GM23338 (cell line): ENCODE measurements at regions not wholly inside any gene's neighbourhood (a gene's known extent, or its start where the extent isn't known, plus 50 kb on each side); places are given as distances from the start of the nearest gene placed in this dataset.

Experiments
- ATAC-seq: fragments of 200-7000 bp; cut with Tn5 transposase; 3 replicates; pipeline ENCODE4 v1.9.1; 2020
- DNase-seq: peaks from one replicate; pipeline ENCODE4 v3.0.0-alpha.2; 2015; ENCODE audit warnings: low spot score
- H2AFZ ChIP-seq: fragments of 200-600 bp; sonication (generic); 2 replicates; pipeline ENCODE4 v1.8.0; 2016; ENCODE audit warnings: antibody characterized with exemption, mild to moderate bottlenecking, moderate library complexity
- H3F3A ChIP-seq: fragments of 200-600 bp; sonication (generic); replicated peaks from 2 replicates; pipeline ENCODE4 v1.8.0; 2017; ENCODE audit warnings: antibody characterized with exemption, mixed run types, low read depth
- H3K27ac ChIP-seq: fragments of 200-600 bp; sonication (generic); 2 replicates; pipeline ENCODE4 v1.6.1; 2016; ENCODE audit warnings: low read depth
- H3K27me3 ChIP-seq: fragments of 200-600 bp; sonication (generic); 2 replicates; pipeline ENCODE4 v1.8.0; 2016; ENCODE audit warnings: mild to moderate bottlenecking, mixed run types, moderate library complexity; ENCODE audit not compliant: insufficient read depth
- H3K36me3 ChIP-seq: fragments of 200-600 bp; sonication (generic); 2 replicates; pipeline ENCODE4 v1.8.0; 2016; ENCODE audit warnings: mild to moderate bottlenecking; ENCODE audit not compliant: insufficient read depth
- H3K4me1 ChIP-seq: fragments of 200-600 bp; sonication (generic); 2 replicates; pipeline ENCODE4 v1.8.0; 2016; ENCODE audit warnings: mild to moderate bottlenecking, moderate library complexity; ENCODE audit not compliant: insufficient read depth
- H3K4me2 ChIP-seq: fragments of 200-600 bp; sonication (generic); 2 replicates; pipeline ENCODE4 v1.7.1; 2017; ENCODE audit warnings: mixed run types
- H3K4me3 ChIP-seq: fragments of 200-600 bp; sonication (generic); 2 replicates; pipeline ENCODE4 v1.6.1; 2016; ENCODE audit warnings: mixed run types
- H3K79me2 ChIP-seq: fragments of 200-600 bp; sonication (generic); replicated peaks from 2 replicates; pipeline ENCODE4 v1.8.0; 2017; ENCODE audit warnings: mild to moderate bottlenecking; ENCODE audit not compliant: insufficient read depth
- H3K9me2 ChIP-seq: fragments of 200-600 bp; sonication (generic); 2 replicates; pipeline ENCODE4 v1.8.0; 2017; ENCODE audit not compliant: insufficient read depth
- H4K20me1 ChIP-seq: fragments of 200-600 bp; sonication (generic); replicated peaks from 2 replicates; pipeline ENCODE4 v1.8.0; 2017; ENCODE audit warnings: mild to moderate bottlenecking; ENCODE audit not compliant: insufficient read depth
- H3K27ac Mint-ChIP-seq: 2 replicates; pipeline ENCODE4 v1.8.0; 2020; ENCODE audit warnings: inconsistent platforms, mild to moderate bottlenecking, moderate library complexity, mixed read lengths
- H3K27me3 Mint-ChIP-seq: 3 replicates; pipeline ENCODE4 v1.8.0; 2022; ENCODE audit warnings: low read depth, mild to moderate bottlenecking, moderate library complexity, mixed read lengths, inconsistent platforms; ENCODE audit not compliant: insufficient read depth, poor library complexity
- H3K36me3 Mint-ChIP-seq: 3 replicates; pipeline ENCODE4 v1.8.0; 2021; ENCODE audit warnings: low read depth, mild to moderate bottlenecking, inconsistent platforms, moderate library complexity, mixed read lengths
- H3K4me1 Mint-ChIP-seq: 3 replicates; pipeline ENCODE4 v1.8.0; 2020; ENCODE audit warnings: mild to moderate bottlenecking, inconsistent platforms, mixed read lengths
- H3K4me3 Mint-ChIP-seq: 3 replicates; pipeline ENCODE4 v1.8.0; 2021; ENCODE audit warnings: moderate library complexity, mild to moderate bottlenecking, inconsistent platforms, mixed read lengths
- H3K9me3 Mint-ChIP-seq: 3 replicates; pipeline ENCODE4 v1.8.0; 2020; ENCODE audit warnings: moderate library complexity, mild to moderate bottlenecking, inconsistent platforms, mixed read lengths
- CREB1 ChIP-seq: fragments of 250-450 bp; sonication (Bioruptor Pico); IDR thresholded peaks from 2 replicates; pipeline ENCODE4 v1.5.0; 2020; ENCODE audit warnings: low read depth, mild to moderate bottlenecking, moderate library complexity
- EZH2 ChIP-seq: fragments of 200-600 bp; sonication (generic); IDR thresholded peaks from one replicate; pipeline ENCODE4 v1.8.0; 2017; ENCODE audit warnings: antibody characterized with exemption, mild to moderate bottlenecking, low read depth; ENCODE audit not compliant: unreplicated experiment
- POLR2AphosphoS5 ChIP-seq: IDR thresholded peaks from 2 replicates; pipeline ENCODE4 v1.6.1; 2016; ENCODE audit warnings: antibody characterized with exemption, low read depth
- STAT1 ChIP-seq: IDR thresholded peaks from one replicate; pipeline ENCODE4 v1.6.1; 2016; ENCODE audit warnings: antibody characterized with exemption; ENCODE audit not compliant: unreplicated experiment
- ZNF114 ChIP-seq: fragments of 250-450 bp; sonication (Bioruptor Pico); IDR thresholded peaks from 2 replicates; pipeline ENCODE4 v1.5.0; 2020; ENCODE audit warnings: mild to moderate bottlenecking, moderate library complexity
- ZNF331 ChIP-seq: fragments of 250-450 bp; sonication (Bioruptor Pico); IDR thresholded peaks from 2 replicates; pipeline ENCODE4 v1.5.0; 2020; ENCODE audit warnings: low read depth, mild to moderate bottlenecking, moderate library complexity
- TF ChIP-seq, protein P1 (sequence below): fragments of 250-450 bp; sonication (Bioruptor Pico); IDR thresholded peaks from 2 replicates; pipeline ENCODE4 v1.5.0; 2020; ENCODE audit warnings: mild to moderate bottlenecking, moderate library complexity
- TF ChIP-seq, protein P2 (sequence below): IDR thresholded peaks from one replicate; pipeline ENCODE4 v1.6.1; 2018; ENCODE audit warnings: antibody characterized with exemption; ENCODE audit not compliant: unreplicated experiment
- TF ChIP-seq, protein P3 (sequence below), 2 experiments: fragments of 200-600 bp in 1 of 2; sonication (generic) in 1 of 2; conservative IDR thresholded peaks; 2 replicates each; pipeline versions ENCODE4 v1.5.1 to v1.6.1; 2016 to 2017; ENCODE audit warnings: antibody characterized with exemption in 2 of 2, low read depth in 2 of 2, mild to moderate bottlenecking in 2 of 2, moderate library complexity in 1 of 2

DNA sequence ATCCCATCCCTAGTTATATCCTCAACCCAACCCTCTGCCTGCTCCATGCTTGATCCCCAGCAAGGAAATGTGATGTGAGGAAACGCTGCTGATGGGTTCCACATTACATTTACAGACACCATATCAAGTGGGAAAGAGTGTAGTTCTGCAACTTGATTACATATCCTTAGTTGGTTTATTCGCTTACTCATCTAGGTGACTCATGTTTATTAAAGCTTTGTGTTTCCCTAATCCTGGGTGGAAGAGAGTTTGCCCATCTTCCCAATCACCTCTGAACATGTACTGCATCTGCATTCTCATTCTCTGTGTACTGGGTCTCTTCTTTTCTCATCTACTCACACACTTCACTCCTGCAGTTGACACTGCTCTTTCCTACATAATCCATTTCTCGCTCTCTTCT lies 91.7 kb upstream of the PDZRN3 start (continued):
- TF ChIP-seq, protein P1, sequence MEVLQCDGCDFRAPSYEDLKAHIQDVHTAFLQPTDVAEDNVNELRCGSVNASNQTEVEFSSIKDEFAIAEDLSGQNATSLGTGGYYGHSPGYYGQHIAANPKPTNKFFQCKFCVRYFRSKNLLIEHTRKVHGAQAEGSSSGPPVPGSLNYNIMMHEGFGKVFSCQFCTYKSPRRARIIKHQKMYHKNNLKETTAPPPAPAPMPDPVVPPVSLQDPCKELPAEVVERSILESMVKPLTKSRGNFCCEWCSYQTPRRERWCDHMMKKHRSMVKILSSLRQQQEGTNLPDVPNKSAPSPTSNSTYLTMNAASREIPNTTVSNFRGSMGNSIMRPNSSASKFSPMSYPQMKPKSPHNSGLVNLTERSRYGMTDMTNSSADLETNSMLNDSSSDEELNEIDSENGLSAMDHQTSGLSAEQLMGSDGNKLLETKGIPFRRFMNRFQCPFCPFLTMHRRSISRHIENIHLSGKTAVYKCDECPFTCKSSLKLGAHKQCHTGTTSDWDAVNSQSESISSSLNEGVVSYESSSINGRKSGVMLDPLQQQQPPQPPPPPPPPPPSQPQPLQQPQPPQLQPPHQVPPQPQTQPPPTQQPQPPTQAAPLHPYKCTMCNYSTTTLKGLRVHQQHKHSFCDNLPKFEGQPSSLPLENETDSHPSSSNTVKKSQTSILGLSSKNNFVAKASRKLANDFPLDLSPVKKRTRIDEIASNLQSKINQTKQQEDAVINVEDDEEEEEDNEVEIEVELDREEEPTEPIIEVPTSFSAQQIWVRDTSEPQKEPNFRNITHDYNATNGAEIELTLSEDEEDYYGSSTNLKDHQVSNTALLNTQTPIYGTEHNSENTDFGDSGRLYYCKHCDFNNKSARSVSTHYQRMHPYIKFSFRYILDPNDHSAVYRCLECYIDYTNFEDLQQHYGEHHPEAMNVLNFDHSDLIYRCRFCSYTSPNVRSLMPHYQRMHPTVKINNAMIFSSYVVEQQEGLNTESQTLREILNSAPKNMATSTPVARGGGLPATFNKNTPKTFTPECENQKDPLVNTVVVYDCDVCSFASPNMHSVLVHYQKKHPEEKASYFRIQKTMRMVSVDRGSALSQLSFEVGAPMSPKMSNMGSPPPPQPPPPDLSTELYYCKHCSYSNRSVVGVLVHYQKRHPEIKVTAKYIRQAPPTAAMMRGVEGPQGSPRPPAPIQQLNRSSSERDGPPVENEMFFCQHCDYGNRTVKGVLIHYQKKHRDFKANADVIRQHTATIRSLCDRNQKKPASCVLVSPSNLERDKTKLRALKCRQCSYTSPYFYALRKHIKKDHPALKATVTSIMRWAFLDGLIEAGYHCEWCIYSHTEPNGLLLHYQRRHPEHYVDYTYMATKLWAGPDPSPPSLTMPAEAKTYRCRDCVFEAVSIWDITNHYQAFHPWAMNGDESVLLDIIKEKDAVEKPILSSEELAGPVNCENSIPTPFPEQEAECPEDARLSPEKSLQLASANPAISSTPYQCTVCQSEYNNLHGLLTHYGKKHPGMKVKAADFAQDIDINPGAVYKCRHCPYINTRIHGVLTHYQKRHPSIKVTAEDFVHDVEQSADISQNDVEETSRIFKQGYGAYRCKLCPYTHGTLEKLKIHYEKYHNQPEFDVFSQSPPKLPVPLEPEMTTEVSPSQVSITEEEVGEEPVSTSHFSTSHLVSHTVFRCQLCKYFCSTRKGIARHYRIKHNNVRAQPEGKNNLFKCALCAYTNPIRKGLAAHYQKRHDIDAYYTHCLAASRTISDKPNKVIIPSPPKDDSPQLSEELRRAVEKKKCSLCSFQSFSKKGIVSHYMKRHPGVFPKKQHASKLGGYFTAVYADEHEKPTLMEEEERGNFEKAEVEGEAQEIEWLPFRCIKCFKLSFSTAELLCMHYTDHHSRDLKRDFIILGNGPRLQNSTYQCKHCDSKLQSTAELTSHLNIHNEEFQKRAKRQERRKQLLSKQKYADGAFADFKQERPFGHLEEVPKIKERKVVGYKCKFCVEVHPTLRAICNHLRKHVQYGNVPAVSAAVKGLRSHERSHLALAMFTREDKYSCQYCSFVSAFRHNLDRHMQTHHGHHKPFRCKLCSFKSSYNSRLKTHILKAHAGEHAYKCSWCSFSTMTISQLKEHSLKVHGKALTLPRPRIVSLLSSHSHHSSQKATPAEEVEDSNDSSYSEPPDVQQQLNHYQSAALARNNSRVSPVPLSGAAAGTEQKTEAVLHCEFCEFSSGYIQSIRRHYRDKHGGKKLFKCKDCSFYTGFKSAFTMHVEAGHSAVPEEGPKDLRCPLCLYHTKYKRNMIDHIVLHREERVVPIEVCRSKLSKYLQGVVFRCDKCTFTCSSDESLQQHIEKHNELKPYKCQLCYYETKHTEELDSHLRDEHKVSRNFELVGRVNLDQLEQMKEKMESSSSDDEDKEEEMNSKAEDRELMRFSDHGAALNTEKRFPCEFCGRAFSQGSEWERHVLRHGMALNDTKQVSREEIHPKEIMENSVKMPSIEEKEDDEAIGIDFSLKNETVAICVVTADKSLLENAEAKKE (CRISPR knock-in tag): no peak
- TF ChIP-seq EZH2 (no peak), CREB1 (CRISPR knock-in tag) (no peak)

DNA sequence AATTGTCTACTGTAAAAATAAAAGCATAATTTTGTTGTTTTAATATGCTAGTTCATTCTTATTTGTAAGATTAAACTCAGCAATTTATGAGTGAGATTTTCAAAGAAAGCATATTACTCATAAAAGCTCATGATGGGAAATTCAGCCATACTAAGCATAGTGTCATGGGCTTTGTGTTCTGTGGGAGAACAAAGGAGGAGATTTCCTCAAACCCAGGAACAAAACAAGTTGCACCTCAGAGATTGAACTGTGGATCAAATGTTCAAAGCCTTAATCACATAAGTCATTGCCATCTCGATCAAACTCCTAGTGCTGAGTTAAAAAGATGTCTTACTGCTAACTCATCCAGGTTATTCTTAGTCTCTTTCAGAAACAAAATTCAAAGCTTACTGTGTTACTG lies 85.6 kb upstream of the PDZRN3 start:
- no peaks in the 10 kb centered on the region for H3K36me3 ChIP-seq
- H3K27me3 Mint-ChIP-seq: no peaks in the 10 kb centered on the region
- H3K36me3 Mint-ChIP-seq: no peaks in the 10 kb centered on the region
- no peak overlapping the region for H3K4me3 Mint-ChIP-seq
- H3K4me2 ChIP-seq: no peak overlapping the region
- no peak overlapping the region for H2AFZ ChIP-seq
- H3K79me2 ChIP-seq: no peaks in the 10 kb centered on the region
- H3K27ac Mint-ChIP-seq: no peak overlapping the region
- no peaks in the 10 kb centered on the region for H4K20me1 ChIP-seq
- H3F3A ChIP-seq: no peaks in the 10 kb centered on the region
- H3K27ac ChIP-seq: no peak overlapping the region
- TF ChIP-seq CREB1 (CRISPR knock-in tag): no peak
- DNase-seq: no peak
- H3K27me3 ChIP-seq: no peaks in the 10 kb centered on the region
- no peak for ATAC-seq
- H3K4me1 Mint-ChIP-seq: no peaks in the 10 kb centered on the region
- no peaks in the 10 kb centered on the region for H3K4me1 ChIP-seq
- peaks cover 12% of the 10 kb centered on the region; the same call in 1 of the 2 replicates for H3K9me2 ChIP-seq
- no peaks in the 10 kb centered on the region for H3K9me3 Mint-ChIP-seq
- no peak overlapping the region for H3K4me3 ChIP-seq

DNA sequence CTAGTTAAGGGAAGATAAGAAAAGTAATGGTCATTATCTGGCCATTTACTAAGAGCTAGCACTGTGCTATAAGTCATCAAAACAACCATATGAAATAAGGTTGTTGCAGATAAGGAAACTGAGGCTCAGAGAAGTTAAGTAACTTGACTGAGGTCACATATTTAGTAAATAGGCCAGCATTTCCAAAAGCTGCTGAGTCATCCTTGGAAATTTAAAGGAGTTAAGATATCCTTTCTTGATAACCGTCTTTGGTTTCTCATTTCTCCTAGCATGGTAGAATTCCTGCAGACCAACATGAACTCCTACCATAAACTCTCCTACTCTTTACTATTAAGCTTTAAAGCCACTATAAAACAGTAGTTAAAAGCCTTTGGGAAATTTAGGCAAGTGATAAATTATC lies 85.0 kb upstream of the PDZRN3 start:
- no peak overlapping the region for H3K4me3 ChIP-seq
- H3F3A ChIP-seq: no peaks in the 10 kb centered on the region
- no peaks in the 10 kb centered on the region for H3K27me3 ChIP-seq
- H3K9me2 ChIP-seq: peaks cover 12% of the 10 kb centered on the region; the same call in 1 of the 2 replicates
- Mint-ChIP-seq H3K4me3 (no peak overlapping the region), H3K4me1 (no peaks in the 10 kb centered on the region), H3K36me3 (no peaks in the 10 kb centered on the region), H3K9me3 (no peaks in the 10 kb centered on the region), H3K27me3 (no peaks in the 10 kb centered on the region), H3K27ac (no peak overlapping the region)
- H3K4me1 ChIP-seq: no peaks in the 10 kb centered on the region
- DNase-seq: no peak
- no peak overlapping the region for H3K4me2 ChIP-seq
- no peak overlapping the region for H3K27ac ChIP-seq
- H3K36me3 ChIP-seq: no peaks in the 10 kb centered on the region
- no peak for ATAC-seq
- H2AFZ ChIP-seq: no peak overlapping the region
- H4K20me1 ChIP-seq: no peaks in the 10 kb centered on the region
- no peaks in the 10 kb centered on the region for H3K79me2 ChIP-seq
- TF ChIP-seq POLR2AphosphoS5: no peak
- TF ChIP-seq ZNF331 (CRISPR knock-in tag): no peak
- no peak for TF ChIP-seq ZNF114 (CRISPR knock-in tag)
- TF ChIP-seq, protein P2, sequence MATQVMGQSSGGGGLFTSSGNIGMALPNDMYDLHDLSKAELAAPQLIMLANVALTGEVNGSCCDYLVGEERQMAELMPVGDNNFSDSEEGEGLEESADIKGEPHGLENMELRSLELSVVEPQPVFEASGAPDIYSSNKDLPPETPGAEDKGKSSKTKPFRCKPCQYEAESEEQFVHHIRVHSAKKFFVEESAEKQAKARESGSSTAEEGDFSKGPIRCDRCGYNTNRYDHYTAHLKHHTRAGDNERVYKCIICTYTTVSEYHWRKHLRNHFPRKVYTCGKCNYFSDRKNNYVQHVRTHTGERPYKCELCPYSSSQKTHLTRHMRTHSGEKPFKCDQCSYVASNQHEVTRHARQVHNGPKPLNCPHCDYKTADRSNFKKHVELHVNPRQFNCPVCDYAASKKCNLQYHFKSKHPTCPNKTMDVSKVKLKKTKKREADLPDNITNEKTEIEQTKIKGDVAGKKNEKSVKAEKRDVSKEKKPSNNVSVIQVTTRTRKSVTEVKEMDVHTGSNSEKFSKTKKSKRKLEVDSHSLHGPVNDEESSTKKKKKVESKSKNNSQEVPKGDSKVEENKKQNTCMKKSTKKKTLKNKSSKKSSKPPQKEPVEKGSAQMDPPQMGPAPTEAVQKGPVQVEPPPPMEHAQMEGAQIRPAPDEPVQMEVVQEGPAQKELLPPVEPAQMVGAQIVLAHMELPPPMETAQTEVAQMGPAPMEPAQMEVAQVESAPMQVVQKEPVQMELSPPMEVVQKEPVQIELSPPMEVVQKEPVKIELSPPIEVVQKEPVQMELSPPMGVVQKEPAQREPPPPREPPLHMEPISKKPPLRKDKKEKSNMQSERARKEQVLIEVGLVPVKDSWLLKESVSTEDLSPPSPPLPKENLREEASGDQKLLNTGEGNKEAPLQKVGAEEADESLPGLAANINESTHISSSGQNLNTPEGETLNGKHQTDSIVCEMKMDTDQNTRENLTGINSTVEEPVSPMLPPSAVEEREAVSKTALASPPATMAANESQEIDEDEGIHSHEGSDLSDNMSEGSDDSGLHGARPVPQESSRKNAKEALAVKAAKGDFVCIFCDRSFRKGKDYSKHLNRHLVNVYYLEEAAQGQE: no peak
- TF ChIP-seq, protein P3, sequence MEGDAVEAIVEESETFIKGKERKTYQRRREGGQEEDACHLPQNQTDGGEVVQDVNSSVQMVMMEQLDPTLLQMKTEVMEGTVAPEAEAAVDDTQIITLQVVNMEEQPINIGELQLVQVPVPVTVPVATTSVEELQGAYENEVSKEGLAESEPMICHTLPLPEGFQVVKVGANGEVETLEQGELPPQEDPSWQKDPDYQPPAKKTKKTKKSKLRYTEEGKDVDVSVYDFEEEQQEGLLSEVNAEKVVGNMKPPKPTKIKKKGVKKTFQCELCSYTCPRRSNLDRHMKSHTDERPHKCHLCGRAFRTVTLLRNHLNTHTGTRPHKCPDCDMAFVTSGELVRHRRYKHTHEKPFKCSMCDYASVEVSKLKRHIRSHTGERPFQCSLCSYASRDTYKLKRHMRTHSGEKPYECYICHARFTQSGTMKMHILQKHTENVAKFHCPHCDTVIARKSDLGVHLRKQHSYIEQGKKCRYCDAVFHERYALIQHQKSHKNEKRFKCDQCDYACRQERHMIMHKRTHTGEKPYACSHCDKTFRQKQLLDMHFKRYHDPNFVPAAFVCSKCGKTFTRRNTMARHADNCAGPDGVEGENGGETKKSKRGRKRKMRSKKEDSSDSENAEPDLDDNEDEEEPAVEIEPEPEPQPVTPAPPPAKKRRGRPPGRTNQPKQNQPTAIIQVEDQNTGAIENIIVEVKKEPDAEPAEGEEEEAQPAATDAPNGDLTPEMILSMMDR (conservative IDR thresholded peaks at IDR 0.05; ENCODE audit: low read depth in 2 of 2): no peak
- TF ChIP-seq EZH2: no peak
- TF ChIP-seq STAT1: no peak
- TF ChIP-seq CREB1 (CRISPR knock-in tag): no peak
